GM12892 (cell line): ENCODE measurements at regions not wholly inside any gene's neighbourhood (a gene's known extent, or its start where the extent isn't known, plus 50 kb on each side); places are given as distances from the start of the nearest gene placed in this dataset.

ENCODE experiments used
- POLR2A ChIP-seq: IDR thresholded peaks from 2 replicates; pipeline ENCODE4 v1.6.1; 2011; ENCODE audit warnings: low read depth, low read length, control low read depth
- POLR2AphosphoS5 ChIP-seq: IDR thresholded peaks from 2 replicates; pipeline ENCODE4 v1.6.1; 2011; ENCODE audit warnings: low read depth, low read length, control low read depth
- TAF1 ChIP-seq: IDR thresholded peaks from 2 replicates; pipeline ENCODE4 v1.6.1; 2011; ENCODE audit warnings: low read depth, mild to moderate bottlenecking, control low read depth, low read length, borderline replicate concordance

- no peak for TF ChIP-seq POLR2A
- no peak for TF ChIP-seq TAF1
- no peak for TF ChIP-seq POLR2AphosphoS5
Measured at GRCh38 chr2:215870986-215871385, 142.4 kb downstream of the MREG start.
